HL-60/S4 (cell line): ENCODE measurements at regions not wholly inside any gene's neighbourhood (a gene's known extent, or its start where the extent isn't known, plus 50 kb on each side); places are given as distances from the start of the nearest gene placed in this dataset.

Source experiments
- in situ Hi-C: fragments of 300-500 bp; cut with MboI; formaldehyde crosslinking; loops from 2 replicates; pipeline ENCODE4 v1.14.3; 2022; ENCODE audit warnings: low sequenced_read_pairs

- in situ Hi-C loops: no loop called here
Measured at GRCh38 chr18:73660931-73661856, 486.4 kb downstream of the FBXO15 start.

- in situ Hi-C loops: no loop called here
Measured at GRCh38 chr18:73656691-73657090, 490.9 kb downstream of the FBXO15 start.

GRCh38 chr18:73653827-73654226 is 493.8 kb downstream of the FBXO15 start:
- in situ Hi-C loops: no loop called here

- in situ Hi-C loops: no loop called here
Measured at GRCh38 chr18:73653251-73653650, 494.4 kb downstream of the FBXO15 start.

- in situ Hi-C loops: no loop called here
Measured at GRCh38 chr18:73647391-73647790, 500.2 kb downstream of the FBXO15 start.

- in situ Hi-C loops: no loop called here
Measured at GRCh38 chr18:73646772-73647171, 500.9 kb downstream of the FBXO15 start.

- in situ Hi-C loops: no loop called here
Measured at GRCh38 chr18:73646196-73646595, 501.4 kb downstream of the FBXO15 start.

GRCh38 chr18:73645160-73645715 is 502.4 kb downstream of the FBXO15 start:
- in situ Hi-C loops: no loop called here

GRCh38 chr18:73639788-73640187 is 507.8 kb downstream of the FBXO15 start:
- in situ Hi-C loops: no loop called here

GRCh38 chr18:73638709-73639108 is 508.9 kb downstream of the FBXO15 start:
- in situ Hi-C loops: no loop called here

GRCh38 chr18:73636355-73636754 is 511.3 kb downstream of the FBXO15 start:
- in situ Hi-C loops: no loop called here

- in situ Hi-C loops: no loop called here
Measured at GRCh38 chr18:73626859-73627258, 520.8 kb downstream of the FBXO15 start.

- in situ Hi-C loops: no loop called here
Measured at GRCh38 chr18:73626221-73626620, 521.4 kb downstream of the FBXO15 start.

- in situ Hi-C loops: no loop called here
Measured at GRCh38 chr18:73621091-73621490, 526.5 kb downstream of the FBXO15 start.

GRCh38 chr18:73617981-73618380 is 529.7 kb downstream of the FBXO15 start:
- in situ Hi-C loops: no loop called here

- in situ Hi-C loops: no loop called here
Measured at GRCh38 chr18:73615506-73615905, 532.1 kb downstream of the FBXO15 start.

GRCh38 chr18:73614812-73615211 is 532.8 kb downstream of the FBXO15 start:
- in situ Hi-C loops: no loop called here

GRCh38 chr18:73613706-73614340 is 533.8 kb downstream of the FBXO15 start:
- in situ Hi-C loops: no loop called here

- in situ Hi-C loops: no loop called here
Measured at GRCh38 chr18:73597832-73598615, 549.6 kb downstream of the FBXO15 start.

- in situ Hi-C loops: no loop called here
Measured at GRCh38 chr18:73594749-73595148, 552.9 kb downstream of the FBXO15 start.

GRCh38 chr18:73593207-73593606 is 554.4 kb downstream of the FBXO15 start:
- in situ Hi-C loops: no loop called here
